GM10248 (cell line): ENCODE measurements at regions not wholly inside any gene's neighbourhood (a gene's known extent, or its start where the extent isn't known, plus 50 kb on each side); places are given as distances from the start of the nearest gene placed in this dataset.
"Not testable (repeated sequence)": the region's sequence is repeated elsewhere in the genome, so short reads cannot be mapped to it uniquely, and the experiment has no call there.

Experiments
- CTCF ChIA-PET: fragments of 300-600 bp; sonication (Branson Sonifier 250); formaldehyde crosslinking; extraction: SDS; loops from one replicate; lab custom pipeline; 2021; ENCODE audit warnings: antibody characterized with exemption; lab: Yijun Ruan, JAX
- POLR2A ChIA-PET: fragments of 350-650 bp; sonication (Branson Sonifier 250); formaldehyde crosslinking; extraction: SDS; loops from one replicate; lab custom pipeline; 2020; ENCODE audit warnings: antibody characterized with exemption; lab: Yijun Ruan, JAX
- DNase-seq: peaks from one replicate; pipeline ENCODE4 v3.0.0; 2012; ENCODE audit errors: extremely low spot score
- TF ChIP-seq, protein P1 (sequence below): IDR thresholded peaks from 2 replicates; pipeline ENCODE4 v1.5.1; 2012; ENCODE audit warnings: mild to moderate bottlenecking, low read depth; ENCODE audit errors: extremely low read depth, missing control alignments, control extremely low read depth

GRCh38 chr7:19552576-19552975 is 156.3 kb downstream of the POLR1F start:
- ChIA-PET POLR2A (no interaction called here), CTCF (no interaction called here)
- TF ChIP-seq, protein P1, sequence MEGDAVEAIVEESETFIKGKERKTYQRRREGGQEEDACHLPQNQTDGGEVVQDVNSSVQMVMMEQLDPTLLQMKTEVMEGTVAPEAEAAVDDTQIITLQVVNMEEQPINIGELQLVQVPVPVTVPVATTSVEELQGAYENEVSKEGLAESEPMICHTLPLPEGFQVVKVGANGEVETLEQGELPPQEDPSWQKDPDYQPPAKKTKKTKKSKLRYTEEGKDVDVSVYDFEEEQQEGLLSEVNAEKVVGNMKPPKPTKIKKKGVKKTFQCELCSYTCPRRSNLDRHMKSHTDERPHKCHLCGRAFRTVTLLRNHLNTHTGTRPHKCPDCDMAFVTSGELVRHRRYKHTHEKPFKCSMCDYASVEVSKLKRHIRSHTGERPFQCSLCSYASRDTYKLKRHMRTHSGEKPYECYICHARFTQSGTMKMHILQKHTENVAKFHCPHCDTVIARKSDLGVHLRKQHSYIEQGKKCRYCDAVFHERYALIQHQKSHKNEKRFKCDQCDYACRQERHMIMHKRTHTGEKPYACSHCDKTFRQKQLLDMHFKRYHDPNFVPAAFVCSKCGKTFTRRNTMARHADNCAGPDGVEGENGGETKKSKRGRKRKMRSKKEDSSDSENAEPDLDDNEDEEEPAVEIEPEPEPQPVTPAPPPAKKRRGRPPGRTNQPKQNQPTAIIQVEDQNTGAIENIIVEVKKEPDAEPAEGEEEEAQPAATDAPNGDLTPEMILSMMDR = no peak
- DNase-seq = no peak

GRCh38 chr7:19549246-19549645 is 159.6 kb downstream of the POLR1F start:
- POLR2A ChIA-PET, DNase-seq: not testable (repeated sequence)
- CTCF ChIA-PET = interaction anchor here (1.2 kb wide), 2 partner anchors 12 to 24 kb away, joined by 3 read pairs; no protein-coding TSS in a partner anchor

GRCh38 chr7:19537942-19538401 is 170.9 kb downstream of the POLR1F start:
- DNase-seq = no peak
- ChIA-PET CTCF (interaction anchor here (1.2 kb wide), 1 partner anchor 10 kb away, joined by 3 read pairs; no protein-coding TSS in a partner anchor), POLR2A (no interaction called here)
- TF ChIP-seq, protein P1 = no peak

DNA sequence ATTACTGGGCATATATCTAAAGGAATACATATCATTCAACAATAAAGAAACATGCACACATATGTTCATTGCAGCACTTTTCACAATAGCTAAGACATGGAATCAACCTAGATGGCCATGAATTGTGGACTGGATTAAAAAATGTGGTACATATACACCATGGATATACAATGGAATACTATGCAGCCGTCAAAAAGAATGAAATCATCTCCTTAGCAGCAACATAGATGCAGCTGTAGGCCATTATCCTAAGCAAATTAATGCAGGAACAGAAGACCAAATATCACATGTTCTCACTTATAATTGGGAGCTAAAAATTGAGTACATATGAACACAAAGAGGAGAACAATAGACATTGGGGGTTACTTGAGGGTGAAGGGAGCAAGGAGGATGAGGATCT is 175.6 kb downstream of the POLR1F start:
- POLR2A ChIA-PET = no interaction called here
- TF ChIP-seq, protein P1 = no peak
- DNase-seq = no peak
- CTCF ChIA-PET = interaction anchor here (1.5 kb wide), 1 partner anchor 34 kb away, joined by 3 read pairs; no protein-coding TSS in a partner anchor

DNA sequence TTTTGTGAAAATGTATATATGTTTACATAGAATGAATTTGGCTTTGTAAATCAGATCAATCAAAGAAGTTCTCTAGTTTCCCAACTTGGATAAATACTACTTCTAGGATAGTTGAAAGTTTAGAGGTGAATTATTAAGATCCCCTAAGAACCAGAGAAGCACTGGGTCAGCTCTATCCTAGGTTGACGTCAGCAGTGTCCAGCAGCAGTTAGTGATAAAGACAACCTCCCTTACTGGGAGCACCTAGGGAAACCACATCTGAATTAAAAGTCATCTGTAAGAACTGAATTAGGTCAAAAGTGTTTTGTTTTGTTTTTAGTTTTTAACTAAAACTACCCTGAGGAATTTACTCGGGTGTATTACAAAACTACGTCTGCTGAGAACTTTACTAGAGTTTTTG is 178.0 kb downstream of the POLR1F start:
- ChIA-PET CTCF (no interaction called here), POLR2A (no interaction called here)
- TF ChIP-seq, protein P1 = no peak
- DNase-seq = no peak

DNA sequence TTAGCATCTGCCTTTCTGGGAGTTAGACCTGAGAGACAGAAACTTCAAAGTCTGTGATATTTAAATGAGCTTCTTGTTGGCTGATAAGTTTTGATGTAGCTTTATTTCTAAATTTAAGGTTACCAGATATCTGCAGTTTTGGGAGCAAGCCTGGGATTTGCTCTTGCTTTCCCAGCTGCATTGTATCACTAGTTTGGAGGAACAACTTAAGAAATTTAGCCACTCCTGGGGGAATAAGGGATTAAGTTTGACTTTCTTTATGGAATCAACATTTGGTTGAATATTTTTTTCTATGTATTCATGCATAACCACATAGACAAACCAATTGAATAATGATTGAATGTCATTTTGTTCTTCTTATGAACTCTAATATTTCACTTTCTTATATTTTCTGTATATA is 178.6 kb downstream of the POLR1F start:
- ChIA-PET POLR2A (no interaction called here), CTCF (interaction anchor here (0.8 kb wide), 1 partner anchor 8 kb away, joined by 3 read pairs; no protein-coding TSS in a partner anchor)

GRCh38 chr7:19526639-19527038 is 182.2 kb downstream of the POLR1F start:
- CTCF ChIA-PET = interaction anchor here (1.2 to 1.4 kb wide), 2 partner anchors 8 to 10 kb away, joined by 3 read pairs; no protein-coding TSS in a partner anchor
- POLR2A ChIA-PET = no interaction called here
- TF ChIP-seq, protein P1 = no peak
- DNase-seq = no peak

More for the DNA sequence above, 178.6 kb downstream of the POLR1F start:
- DNase-seq = no peak
- TF ChIP-seq, protein P1 = no peak
